ENCODE measurements at regions not wholly inside any gene's neighbourhood (a gene's known extent, or its start where the extent isn't known, plus 50 kb on each side); places are given as distances from the start of the nearest gene placed in this dataset.

DNA sequence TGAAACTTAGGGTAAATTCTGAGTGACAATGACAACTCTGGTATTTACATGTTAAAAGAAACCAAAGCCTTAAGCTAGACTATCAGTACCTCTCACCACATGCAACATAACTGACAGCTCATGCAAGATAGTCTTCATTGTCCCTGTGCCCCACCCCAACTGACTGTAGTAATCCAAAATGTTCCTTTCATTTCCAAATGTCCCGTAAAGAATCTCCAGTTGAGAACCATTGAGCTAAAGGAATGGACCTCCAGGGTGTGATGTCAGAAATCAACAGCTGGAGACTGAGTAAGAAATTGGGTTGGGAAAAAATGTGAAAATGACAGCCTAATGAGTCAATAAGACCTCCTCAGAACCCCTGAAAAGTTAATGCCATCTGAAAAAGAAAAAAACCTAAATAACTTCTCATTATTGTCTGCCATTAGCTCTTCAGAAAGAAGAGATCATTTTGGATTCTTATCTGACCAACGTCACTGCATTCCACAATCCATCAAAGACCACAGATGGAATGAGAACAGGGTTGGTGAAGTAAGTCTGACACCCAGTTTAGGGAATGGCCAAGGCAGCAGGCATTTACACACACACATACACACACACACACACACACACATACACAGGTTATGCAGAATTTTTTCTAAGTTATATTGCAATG is 51.7 kb upstream of the ACVR2A start:
- intact Hi-C loops (cut with DNase I) = no loop called here
- H3K36me3 ChIP-seq (ENCODE audit: control insufficient read depth in 1 of 2, insufficient read depth in 2 of 2, low read length in 1 of 2) = no peaks in the 10 kb centered on the region
- no peak for ATAC-seq (ENCODE audit: low FRiP score)
- no peaks in the 10 kb centered on the region for H3K4me1 ChIP-seq (ENCODE audit: control insufficient read depth in 1 of 2, insufficient read depth in 2 of 2, low read length in 2 of 2)
- H3K4me3 ChIP-seq (ENCODE audit: low read length in 2 of 2) = no peak overlapping the region
- no peaks in the 10 kb centered on the region for H3K9me3 ChIP-seq (ENCODE audit: control insufficient read depth, low read length)
- peaks cover 0 to 6% of the 10 kb centered on the region in 2 donors for H3K27me3 ChIP-seq (ENCODE audit: control insufficient read depth in 1 of 2, insufficient read depth in 2 of 2, low read length in 1 of 2)
- H3K27ac ChIP-seq (ENCODE audit: low read depth in 1 of 2, low read length in 2 of 2) = no peak overlapping the region
- DNase-seq = no peak
- WGBS, 2 donors = 48 to 53% methylated on average over 2 of the region's 2 CpGs

- 91 to 93% methylated on average over 2 of the region's 2 CpGs for WGBS, 2 donors
- no peaks in the 10 kb centered on the region for H3K36me3 ChIP-seq (ENCODE audit: control insufficient read depth in 1 of 2, insufficient read depth in 2 of 2, low read length in 1 of 2)
- intact Hi-C loops (cut with DNase I) = no loop called here
Observed at GRCh38 chr2:147790580-147790979, 54.2 kb upstream of the ACVR2A start.

GRCh38 chr2:147789720-147790119 is 55.1 kb upstream of the ACVR2A start:
- Histone ChIP-seq H3K9me3 (ENCODE audit: control insufficient read depth, low read length) (no peaks in the 10 kb centered on the region), H3K27me3 (ENCODE audit: control insufficient read depth in 1 of 2, insufficient read depth in 2 of 2, low read length in 1 of 2) (peaks cover 0 to 6% of the 10 kb centered on the region in 2 donors), H3K4me1 (ENCODE audit: control insufficient read depth in 1 of 2, insufficient read depth in 2 of 2, low read length in 2 of 2) (no peaks in the 10 kb centered on the region), H3K36me3 (ENCODE audit: control insufficient read depth in 1 of 2, insufficient read depth in 2 of 2, low read length in 1 of 2) (no peaks in the 10 kb centered on the region), H3K4me3 (ENCODE audit: low read length in 2 of 2) (no peak overlapping the region), H3K27ac (ENCODE audit: low read depth in 1 of 2, low read length in 2 of 2) (no peak overlapping the region)
- DNase-seq (no peak), ATAC-seq (ENCODE audit: low FRiP score) (no peak)
- WGBS, 2 donors = 39 to 41% methylated on average over 3 of the region's 3 CpGs
- intact Hi-C loops (cut with DNase I) = no loop called here

More at GRCh38 chr2:147790580-147790979, 54.2 kb upstream of the ACVR2A start:
- peaks cover 0 to 6% of the 10 kb centered on the region in 2 donors for H3K27me3 ChIP-seq (ENCODE audit: control insufficient read depth in 1 of 2, insufficient read depth in 2 of 2, low read length in 1 of 2)
- no peaks in the 10 kb centered on the region for H3K4me1 ChIP-seq (ENCODE audit: control insufficient read depth in 1 of 2, insufficient read depth in 2 of 2, low read length in 2 of 2)
- no peak overlapping the region for H3K27ac ChIP-seq (ENCODE audit: low read depth in 1 of 2, low read length in 2 of 2)
- H3K4me3 ChIP-seq (ENCODE audit: low read length in 2 of 2) = no peak overlapping the region
- no peaks in the 10 kb centered on the region for H3K9me3 ChIP-seq (ENCODE audit: control insufficient read depth, low read length)
- DNase-seq = no peak
- ATAC-seq (ENCODE audit: low FRiP score) = no peak

GRCh38 chr2:147789287-147789686 is 55.5 kb upstream of the ACVR2A start:
- 62 to 69% methylated on average over 2 of the region's 2 CpGs for WGBS, 2 donors

DNA sequence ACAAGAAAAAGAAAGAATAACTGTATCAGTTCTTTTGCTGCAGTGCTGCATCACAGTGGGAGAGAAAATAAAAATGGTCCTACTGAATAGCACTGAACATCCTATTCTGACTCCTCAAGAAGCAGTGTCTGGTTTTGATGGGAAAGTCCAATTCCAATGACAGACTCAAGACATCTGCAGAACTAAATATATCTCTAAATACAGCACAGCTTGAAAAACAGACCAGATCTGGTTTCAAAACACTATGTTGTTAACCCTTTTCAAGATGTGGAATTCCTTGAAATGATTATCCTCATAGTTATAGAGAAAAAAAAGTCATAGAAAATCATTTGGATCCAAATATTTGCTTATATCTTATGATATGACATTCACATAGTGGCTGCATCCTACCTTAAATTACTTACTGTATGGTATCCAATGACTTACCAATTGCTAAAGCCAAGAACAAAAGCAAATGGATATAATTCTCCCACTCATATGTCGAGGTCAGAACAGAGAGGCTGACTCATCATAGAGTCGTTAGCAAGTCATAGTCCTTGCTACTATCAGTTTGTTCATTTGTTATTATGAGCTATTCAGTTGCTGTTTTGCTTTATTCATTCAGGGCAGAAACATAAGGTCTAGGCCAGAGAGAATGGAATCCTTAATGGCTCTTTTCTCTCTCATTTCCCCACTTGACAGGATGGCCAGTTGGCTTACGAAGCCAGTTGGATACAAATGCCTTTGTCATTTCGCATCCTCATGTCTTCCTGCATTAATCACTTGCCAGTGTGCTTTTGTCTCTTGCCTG is 62.5 kb upstream of the ACVR2A start:
- DNase-seq = no peak

More at GRCh38 chr2:147789287-147789686, 55.5 kb upstream of the ACVR2A start:
- DNase-seq (no peak), ATAC-seq (ENCODE audit: low FRiP score) (no peak)
- Histone ChIP-seq H3K4me1 (ENCODE audit: control insufficient read depth in 1 of 2, insufficient read depth in 2 of 2, low read length in 2 of 2) (no peaks in the 10 kb centered on the region), H3K36me3 (ENCODE audit: control insufficient read depth in 1 of 2, insufficient read depth in 2 of 2, low read length in 1 of 2) (no peaks in the 10 kb centered on the region), H3K27ac (ENCODE audit: low read depth in 1 of 2, low read length in 2 of 2) (no peak overlapping the region), H3K27me3 (ENCODE audit: control insufficient read depth in 1 of 2, insufficient read depth in 2 of 2, low read length in 1 of 2) (peaks cover 0 to 6% of the 10 kb centered on the region in 2 donors), H3K4me3 (ENCODE audit: low read length in 2 of 2) (no peak overlapping the region), H3K9me3 (ENCODE audit: control insufficient read depth, low read length) (no peaks in the 10 kb centered on the region)
- intact Hi-C loops (cut with DNase I) = no loop called here

GRCh38 chr2:147779440-147779839 is 65.4 kb upstream of the ACVR2A start:
- Histone ChIP-seq H3K27ac (ENCODE audit: low read depth in 1 of 2, low read length in 2 of 2) (no peak overlapping the region), H3K27me3 (ENCODE audit: control insufficient read depth in 1 of 2, insufficient read depth in 2 of 2, low read length in 1 of 2) (no peaks in the 10 kb centered on the region), H3K4me1 (ENCODE audit: control insufficient read depth in 1 of 2, insufficient read depth in 2 of 2, low read length in 2 of 2) (no peaks in the 10 kb centered on the region), H3K36me3 (ENCODE audit: control insufficient read depth in 1 of 2, insufficient read depth in 2 of 2, low read length in 1 of 2) (no peaks in the 10 kb centered on the region), H3K4me3 (ENCODE audit: low read length in 2 of 2) (no peak overlapping the region), H3K9me3 (ENCODE audit: control insufficient read depth, low read length) (peaks cover 1% of the 10 kb centered on the region)
- ATAC-seq (ENCODE audit: low FRiP score) (no peak), DNase-seq (no peak)
- intact Hi-C loops (cut with DNase I) = no loop called here
- 73 to 80% methylated on average over 1 of the region's 1 CpG for WGBS, 2 donors

More for the DNA sequence above, 62.5 kb upstream of the ACVR2A start:
- intact Hi-C loops (cut with DNase I) = no loop called here
- Histone ChIP-seq H3K9me3 (ENCODE audit: control insufficient read depth, low read length) (no peaks in the 10 kb centered on the region), H3K36me3 (ENCODE audit: control insufficient read depth in 1 of 2, insufficient read depth in 2 of 2, low read length in 1 of 2) (no peaks in the 10 kb centered on the region), H3K4me1 (ENCODE audit: control insufficient read depth in 1 of 2, insufficient read depth in 2 of 2, low read length in 2 of 2) (no peaks in the 10 kb centered on the region), H3K27me3 (ENCODE audit: control insufficient read depth in 1 of 2, insufficient read depth in 2 of 2, low read length in 1 of 2) (no peaks in the 10 kb centered on the region), H3K4me3 (ENCODE audit: low read length in 2 of 2) (no peak overlapping the region), H3K27ac (ENCODE audit: low read depth in 1 of 2, low read length in 2 of 2) (no peak overlapping the region)
- ATAC-seq (ENCODE audit: low FRiP score) = no peak
- WGBS, 2 donors = 83% methylated on average over 4 of the region's 4 CpGs

- Histone ChIP-seq H3K9me3 (ENCODE audit: control insufficient read depth, low read length) (peaks cover 1% of the 10 kb centered on the region), H3K4me1 (ENCODE audit: control insufficient read depth in 1 of 2, insufficient read depth in 2 of 2, low read length in 2 of 2) (no peaks in the 10 kb centered on the region), H3K36me3 (ENCODE audit: control insufficient read depth in 1 of 2, insufficient read depth in 2 of 2, low read length in 1 of 2) (no peaks in the 10 kb centered on the region), H3K27ac (ENCODE audit: low read depth in 1 of 2, low read length in 2 of 2) (no peak overlapping the region), H3K4me3 (ENCODE audit: low read length in 2 of 2) (no peak overlapping the region), H3K27me3 (ENCODE audit: control insufficient read depth in 1 of 2, insufficient read depth in 2 of 2, low read length in 1 of 2) (no peaks in the 10 kb centered on the region)
- WGBS, 2 donors = 45 to 53% methylated on average over 2 of the region's 2 CpGs
- DNase-seq = no peak
- no peak for ATAC-seq (ENCODE audit: low FRiP score)
- intact Hi-C loops (cut with DNase I) = no loop called here
Observed at GRCh38 chr2:147777394-147777793, 67.4 kb upstream of the ACVR2A start.

DNA sequence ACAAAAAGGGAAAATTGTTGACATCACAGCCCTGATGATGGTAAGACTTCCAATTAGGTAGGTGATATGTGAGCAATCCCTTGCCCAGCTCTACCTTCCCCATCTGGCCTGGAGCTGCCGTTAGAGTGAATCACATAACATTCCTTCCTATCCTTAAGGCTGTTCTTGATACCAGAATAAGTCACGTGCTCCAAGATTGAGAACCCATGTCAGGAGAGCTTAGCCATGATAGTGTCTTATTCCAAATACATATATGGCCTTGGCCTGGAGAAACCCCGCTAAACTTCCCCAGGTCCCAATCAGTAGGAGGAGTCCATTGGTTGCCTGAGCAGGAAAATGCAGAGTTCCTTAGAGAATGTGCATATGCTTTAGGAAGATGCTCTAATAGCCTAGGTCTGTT is 70.0 kb upstream of the ACVR2A start:
- intact Hi-C loops (cut with DNase I) = no loop called here
- Histone ChIP-seq H3K36me3 (ENCODE audit: control insufficient read depth in 1 of 2, insufficient read depth in 2 of 2, low read length in 1 of 2) (no peaks in the 10 kb centered on the region), H3K4me3 (ENCODE audit: low read length in 2 of 2) (no peak overlapping the region), H3K27ac (ENCODE audit: low read depth in 1 of 2, low read length in 2 of 2) (no peak overlapping the region), H3K27me3 (ENCODE audit: control insufficient read depth in 1 of 2, insufficient read depth in 2 of 2, low read length in 1 of 2) (no peaks in the 10 kb centered on the region), H3K9me3 (ENCODE audit: control insufficient read depth, low read length) (peaks cover 1% of the 10 kb centered on the region), H3K4me1 (ENCODE audit: control insufficient read depth in 1 of 2, insufficient read depth in 2 of 2, low read length in 2 of 2) (no peaks in the 10 kb centered on the region)
- DNase-seq = no peak
- 84 to 85% methylated on average over 3 of the region's 3 CpGs for WGBS, 2 donors
- no peak for ATAC-seq (ENCODE audit: low FRiP score)

- no peak overlapping the region for H3K4me3 ChIP-seq (ENCODE audit: low read length in 2 of 2)
- H3K27ac ChIP-seq (ENCODE audit: low read depth in 1 of 2, low read length in 2 of 2) = no peak overlapping the region
- H3K36me3 ChIP-seq (ENCODE audit: control insufficient read depth in 1 of 2, insufficient read depth in 2 of 2, low read length in 1 of 2) = no peaks in the 10 kb centered on the region
- 40 to 46% methylated on average over 4 of the region's 4 CpGs for WGBS, 2 donors
- H3K4me1 ChIP-seq (ENCODE audit: control insufficient read depth in 1 of 2, insufficient read depth in 2 of 2, low read length in 2 of 2) = no peaks in the 10 kb centered on the region
- no peaks in the 10 kb centered on the region for H3K27me3 ChIP-seq (ENCODE audit: control insufficient read depth in 1 of 2, insufficient read depth in 2 of 2, low read length in 1 of 2)
- H3K9me3 ChIP-seq (ENCODE audit: control insufficient read depth, low read length) = peaks cover 1% of the 10 kb centered on the region
- ATAC-seq (ENCODE audit: low FRiP score) (no peak), DNase-seq (no peak)
- intact Hi-C loops (cut with DNase I) = no loop called here
Observed at GRCh38 chr2:147773479-147773878, 71.3 kb upstream of the ACVR2A start.
